Kidney epithelial cell (primary cell): ENCODE measurements at regions not wholly inside any gene's neighbourhood (a gene's known extent, or its start where the extent isn't known, plus 50 kb on each side); places are given as distances from the start of the nearest gene placed in this dataset.

Experiments
- DNase-seq: peaks from one replicate; pipeline ENCODE4 v3.0.0-alpha.2; 2010; ENCODE audit warnings: low read depth
- H3K27me3 ChIP-seq: 2 replicates; pipeline ENCODE4 v1.6.0; 2011; ENCODE audit warnings: low read length; ENCODE audit not compliant: control insufficient read depth, insufficient read depth
- H3K36me3 ChIP-seq: 2 replicates; pipeline ENCODE4 v1.5.1; 2011; ENCODE audit warnings: low read length; ENCODE audit not compliant: control insufficient read depth, insufficient read depth
- H3K4me3 ChIP-seq: 2 replicates; pipeline ENCODE4 v1.5.1; 2011; ENCODE audit warnings: low read depth, mild to moderate bottlenecking, control low read depth, low read length
- TF ChIP-seq, protein P1 (sequence below): IDR thresholded peaks from 2 replicates; pipeline ENCODE4 v1.5.1; 2011; ENCODE audit warnings: mild to moderate bottlenecking, moderate library complexity, low read length, control low read depth, inconsistent platforms; ENCODE audit not compliant: insufficient read depth, poor library complexity, severe bottlenecking

- TF ChIP-seq, protein P1, sequence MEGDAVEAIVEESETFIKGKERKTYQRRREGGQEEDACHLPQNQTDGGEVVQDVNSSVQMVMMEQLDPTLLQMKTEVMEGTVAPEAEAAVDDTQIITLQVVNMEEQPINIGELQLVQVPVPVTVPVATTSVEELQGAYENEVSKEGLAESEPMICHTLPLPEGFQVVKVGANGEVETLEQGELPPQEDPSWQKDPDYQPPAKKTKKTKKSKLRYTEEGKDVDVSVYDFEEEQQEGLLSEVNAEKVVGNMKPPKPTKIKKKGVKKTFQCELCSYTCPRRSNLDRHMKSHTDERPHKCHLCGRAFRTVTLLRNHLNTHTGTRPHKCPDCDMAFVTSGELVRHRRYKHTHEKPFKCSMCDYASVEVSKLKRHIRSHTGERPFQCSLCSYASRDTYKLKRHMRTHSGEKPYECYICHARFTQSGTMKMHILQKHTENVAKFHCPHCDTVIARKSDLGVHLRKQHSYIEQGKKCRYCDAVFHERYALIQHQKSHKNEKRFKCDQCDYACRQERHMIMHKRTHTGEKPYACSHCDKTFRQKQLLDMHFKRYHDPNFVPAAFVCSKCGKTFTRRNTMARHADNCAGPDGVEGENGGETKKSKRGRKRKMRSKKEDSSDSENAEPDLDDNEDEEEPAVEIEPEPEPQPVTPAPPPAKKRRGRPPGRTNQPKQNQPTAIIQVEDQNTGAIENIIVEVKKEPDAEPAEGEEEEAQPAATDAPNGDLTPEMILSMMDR = no peak
- H3K4me3 ChIP-seq = no peak overlapping the region
- no peaks in the 10 kb centered on the region for H3K27me3 ChIP-seq
- H3K36me3 ChIP-seq = no peaks in the 10 kb centered on the region
- DNase-seq = no peak
Observed at GRCh38 chr15:38058596-38059075, 124.2 kb downstream of the TMCO5A start.

DNA sequence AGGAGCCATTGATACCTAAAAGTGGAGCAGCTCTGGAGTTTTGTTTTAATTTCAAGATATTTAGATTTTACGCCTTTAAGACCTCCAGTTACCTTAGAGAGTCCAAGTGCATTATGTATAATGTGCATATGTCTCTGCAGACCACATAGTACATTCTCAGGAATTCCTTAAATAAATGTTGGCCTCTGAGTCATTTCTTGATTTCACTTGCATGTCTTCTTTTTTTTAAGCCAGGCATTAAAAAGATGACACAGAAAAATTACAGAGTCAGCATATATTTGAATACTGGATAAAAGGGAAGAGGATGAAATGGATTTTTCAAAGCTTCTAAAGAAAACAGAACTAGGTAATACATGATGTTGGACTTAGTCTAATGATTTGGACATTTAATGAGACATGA lies 125.2 kb downstream of the TMCO5A start:
- DNase-seq = no peak
- TF ChIP-seq, protein P1 = no peak
- no peak overlapping the region for H3K4me3 ChIP-seq
- H3K36me3 ChIP-seq = no peaks in the 10 kb centered on the region
- H3K27me3 ChIP-seq = no peaks in the 10 kb centered on the region

- no peak for DNase-seq
- no peak overlapping the region for H3K4me3 ChIP-seq
- no peaks in the 10 kb centered on the region for H3K36me3 ChIP-seq
- TF ChIP-seq, protein P1 = no peak
- H3K27me3 ChIP-seq = no peaks in the 10 kb centered on the region
Observed at GRCh38 chr15:38061856-38062649, 127.6 kb downstream of the TMCO5A start.

GRCh38 chr15:38062696-38063095 lies 128.3 kb downstream of the TMCO5A start:
- Histone ChIP-seq H3K27me3 (no peaks in the 10 kb centered on the region), H3K4me3 (no peak overlapping the region), H3K36me3 (no peaks in the 10 kb centered on the region)
- DNase-seq = no peak
- TF ChIP-seq, protein P1 = no peak

- DNase-seq = no peak
- TF ChIP-seq, protein P1 = no peak
- Histone ChIP-seq H3K27me3 (no peaks in the 10 kb centered on the region), H3K36me3 (no peaks in the 10 kb centered on the region), H3K4me3 (no peak overlapping the region)
Observed at GRCh38 chr15:38065721-38066345, 131.4 kb downstream of the TMCO5A start.
